HG02870 (cell line): ENCODE measurements at regions not wholly inside any gene's neighbourhood (a gene's known extent, or its start where the extent isn't known, plus 50 kb on each side); places are given as distances from the start of the nearest gene placed in this dataset.
"Not testable (repeated sequence)": the region's sequence is repeated elsewhere in the genome, so short reads cannot be mapped to it uniquely, and the experiment has no call there.

Experiments
- ATAC-seq: cut with Tn5 transposase; IDR thresholded peaks from one replicate; pipeline ENCODE4 v1.9.1; 2021; ENCODE audit warnings: mild to moderate bottlenecking, moderate library complexity; ENCODE audit not compliant: unreplicated experiment

DNA sequence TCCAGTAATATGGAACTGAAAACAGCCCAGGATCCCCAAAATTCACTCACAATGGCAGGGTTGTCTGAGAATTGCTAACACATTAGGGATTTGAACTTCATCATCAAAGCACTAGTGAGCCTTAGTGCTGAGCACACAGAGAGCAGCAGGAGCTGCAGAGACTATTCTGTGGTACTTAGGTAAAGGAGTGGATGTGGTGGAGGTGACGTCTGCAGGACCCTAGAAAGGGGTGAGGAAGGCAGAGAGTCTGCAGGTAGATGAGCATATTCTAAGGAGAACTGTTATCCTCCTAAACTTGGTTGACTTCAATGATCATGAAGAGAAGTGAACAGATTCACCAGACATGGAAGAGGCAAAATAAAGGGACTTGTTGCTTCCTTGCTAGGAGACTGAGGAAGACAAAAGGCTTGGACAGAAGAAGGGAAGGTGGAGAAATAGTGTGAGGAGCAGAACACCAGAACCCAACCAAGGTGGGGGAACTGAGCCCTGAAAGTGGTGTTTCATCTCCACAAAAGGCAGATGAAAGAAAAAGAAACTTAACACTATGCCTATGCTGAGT, 1164.0 kb downstream of the TMEM121 start:
- ATAC-seq: no peak

DNA sequence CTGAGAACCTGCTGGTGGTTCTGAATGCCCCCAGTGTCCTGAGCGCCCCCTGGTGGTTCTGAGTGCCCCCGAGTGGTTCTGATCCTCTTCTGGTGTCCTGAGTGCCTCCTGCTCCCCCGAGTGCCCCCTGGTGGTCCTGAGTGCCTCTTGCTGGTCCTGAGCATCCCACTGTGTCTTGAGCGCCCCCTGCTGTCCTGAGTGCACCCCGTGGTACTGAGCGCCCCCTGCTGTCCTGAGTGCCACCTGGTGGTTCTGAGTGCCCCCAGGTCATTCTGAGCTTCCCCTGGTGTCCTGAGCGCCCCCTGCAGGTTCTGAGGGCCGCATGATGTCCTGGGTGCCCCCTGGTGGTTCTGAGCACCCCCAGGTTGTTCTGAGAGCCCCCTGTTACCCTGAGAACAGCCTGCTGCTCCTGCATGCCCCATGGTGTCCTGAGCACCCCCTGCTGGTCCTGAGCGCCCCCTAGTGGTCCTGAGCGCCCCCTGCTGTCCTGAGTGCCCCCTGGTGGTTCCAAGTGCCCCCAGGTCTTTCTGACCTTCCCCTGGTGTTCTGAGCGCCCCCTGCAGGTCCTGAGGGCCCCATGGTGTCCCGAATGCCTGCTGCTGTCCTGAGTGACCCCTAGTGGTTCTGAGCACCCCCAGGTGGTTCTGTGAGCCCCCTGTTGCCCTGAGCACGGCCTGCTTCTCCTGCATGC, 1165.4 kb downstream of the TMEM121 start:
- ATAC-seq: peak; percentile 63

DNA sequence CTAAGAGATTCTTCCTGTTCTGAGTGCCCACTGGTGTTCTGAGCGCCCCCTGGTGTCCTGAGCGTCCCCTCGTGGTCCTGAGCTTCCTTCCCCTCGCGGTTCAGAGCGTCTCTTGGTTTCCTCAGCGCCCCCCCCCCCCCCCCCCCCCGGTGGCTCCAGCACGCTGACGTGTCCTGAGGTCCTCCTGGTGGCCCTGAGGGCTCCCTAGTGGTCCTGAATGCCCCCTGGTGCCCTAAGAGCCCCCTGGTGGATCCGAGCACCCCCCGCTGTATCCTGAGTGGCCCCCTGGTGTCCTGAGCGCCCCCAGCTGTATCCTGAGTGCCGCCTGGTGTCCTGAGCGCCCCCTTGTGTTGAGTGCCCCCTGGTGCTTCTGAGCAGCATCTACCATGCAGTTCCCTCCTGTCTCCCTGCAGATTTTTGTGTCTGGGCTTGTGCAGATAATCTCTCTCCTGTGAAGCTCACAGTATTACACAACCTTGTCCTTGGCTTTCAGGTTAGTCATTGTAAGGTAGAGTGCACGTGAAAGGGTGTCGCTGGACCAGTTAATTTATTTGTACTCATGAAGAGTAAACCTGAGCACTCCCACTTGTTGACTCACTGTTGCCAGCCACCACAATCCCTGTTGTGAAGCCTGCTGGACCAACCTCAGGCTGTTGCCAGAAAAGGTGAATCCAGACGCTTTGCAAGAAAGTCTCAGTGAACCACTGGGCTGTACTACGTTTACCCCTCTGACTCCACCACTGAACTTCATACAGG, 1168.4 kb downstream of the TMEM121 start:
- ATAC-seq: no peak

DNA sequence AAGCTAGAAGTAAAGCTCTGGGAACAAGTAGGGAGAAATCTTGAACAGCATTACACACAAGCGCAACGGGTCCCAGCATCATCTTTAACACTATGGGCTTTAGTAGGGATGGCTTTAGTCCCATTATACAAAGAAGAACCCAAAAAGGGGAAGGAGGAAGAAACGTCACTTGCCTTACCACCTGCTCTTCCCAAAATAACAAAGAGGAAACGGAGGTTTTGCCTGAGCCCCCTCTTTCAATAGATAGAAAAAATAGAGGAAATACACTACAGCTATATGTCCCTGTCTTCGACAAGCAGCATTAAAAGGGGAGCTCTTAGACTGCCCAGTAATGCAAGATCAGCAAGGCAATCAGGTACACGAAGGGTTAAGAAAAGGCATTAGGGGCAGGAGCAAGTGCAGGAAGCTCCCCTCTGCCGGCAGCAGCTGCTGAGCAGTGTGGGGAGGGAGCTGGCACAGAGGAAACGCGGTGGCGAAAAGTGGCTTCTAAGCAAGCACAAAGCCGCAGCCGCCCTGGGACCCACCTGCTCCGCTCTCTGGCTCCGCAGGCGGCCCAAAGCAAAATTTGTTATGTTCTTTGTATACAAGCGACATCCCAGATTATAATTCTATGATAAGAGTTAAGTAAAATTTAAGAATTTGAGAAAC, 1172.4 kb downstream of the TMEM121 start:
- not testable (repeated sequence) for ATAC-seq

DNA sequence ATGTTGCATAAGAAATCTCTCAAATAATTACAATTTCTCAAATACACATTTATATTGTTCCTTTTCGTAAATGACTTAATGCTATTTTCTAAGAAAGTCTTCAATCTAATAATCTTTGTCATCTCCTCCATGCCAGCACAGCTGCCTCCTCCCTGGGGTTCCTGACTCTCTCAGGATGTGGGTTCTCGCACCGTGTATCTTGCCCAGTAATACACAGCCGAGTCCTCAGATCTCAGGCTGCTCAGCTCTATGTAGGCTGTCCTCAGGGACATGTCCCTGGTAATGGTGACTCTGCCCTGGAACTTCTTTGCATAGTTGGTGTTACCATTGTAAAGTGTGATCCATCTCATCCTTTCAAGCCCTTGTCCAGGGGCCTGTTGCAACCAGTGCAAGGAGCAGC, 1177.3 kb downstream of the TMEM121 start:
- not testable (repeated sequence) for ATAC-seq

DNA sequence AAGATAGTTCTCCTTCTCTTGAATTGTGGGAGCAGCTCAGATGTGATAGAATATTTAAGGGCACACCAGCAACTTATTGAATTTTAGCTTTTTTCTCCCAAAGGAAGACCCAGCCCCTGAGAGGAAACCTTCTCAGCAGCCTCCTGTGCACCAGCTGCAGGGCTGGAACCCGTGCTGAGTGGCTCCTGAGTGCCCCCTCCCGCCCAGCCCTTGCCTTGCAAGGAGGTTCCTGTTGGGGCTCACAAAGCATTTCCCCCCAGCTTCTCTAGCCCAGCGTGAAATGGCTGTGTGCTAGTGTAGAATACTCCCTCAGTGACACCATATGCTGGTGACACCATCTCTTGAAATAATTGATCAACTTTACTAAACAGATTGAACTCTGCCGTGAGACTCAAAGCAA, 1180.1 kb downstream of the TMEM121 start:
- not testable (repeated sequence) for ATAC-seq

DNA sequence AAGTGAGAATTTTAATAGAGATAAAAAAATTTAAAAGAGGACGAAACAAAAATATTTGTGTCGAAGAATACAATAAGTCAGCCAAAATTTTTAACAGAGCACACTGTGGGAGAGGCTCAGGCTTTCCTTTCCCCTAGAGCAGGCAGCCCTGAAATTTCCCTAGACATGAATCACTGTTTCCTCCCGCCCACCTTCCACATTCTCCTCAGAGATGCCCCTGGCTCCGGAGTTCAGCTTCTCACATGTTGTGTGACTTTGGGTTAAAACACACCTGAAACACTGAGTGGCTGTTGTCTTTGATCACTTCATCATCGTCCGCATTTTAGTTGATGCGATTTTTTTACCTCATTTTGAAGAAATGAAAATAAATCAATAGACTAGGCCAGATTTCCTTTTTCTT, 1183.8 kb downstream of the TMEM121 start:
- not testable (repeated sequence) for ATAC-seq

DNA sequence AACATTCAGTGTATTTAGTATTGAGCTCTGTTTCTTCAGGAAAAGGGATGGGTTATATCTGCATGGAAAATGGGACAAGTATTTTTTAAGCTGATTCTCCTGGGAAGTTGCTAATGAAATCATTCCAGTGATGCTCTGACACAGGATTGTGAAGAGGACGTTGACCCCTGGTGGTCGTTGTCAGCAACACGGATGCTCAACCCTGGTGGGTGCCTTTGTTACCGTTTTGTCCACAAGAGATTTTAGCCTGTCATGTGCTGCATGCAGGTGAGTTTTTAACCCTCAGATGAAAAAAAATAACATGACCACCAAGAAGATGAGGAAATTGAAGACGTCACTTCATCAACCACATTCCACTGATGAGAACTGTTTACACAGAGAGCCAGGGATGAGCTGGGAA, 1186.1 kb downstream of the TMEM121 start:
- not testable (repeated sequence) for ATAC-seq

DNA sequence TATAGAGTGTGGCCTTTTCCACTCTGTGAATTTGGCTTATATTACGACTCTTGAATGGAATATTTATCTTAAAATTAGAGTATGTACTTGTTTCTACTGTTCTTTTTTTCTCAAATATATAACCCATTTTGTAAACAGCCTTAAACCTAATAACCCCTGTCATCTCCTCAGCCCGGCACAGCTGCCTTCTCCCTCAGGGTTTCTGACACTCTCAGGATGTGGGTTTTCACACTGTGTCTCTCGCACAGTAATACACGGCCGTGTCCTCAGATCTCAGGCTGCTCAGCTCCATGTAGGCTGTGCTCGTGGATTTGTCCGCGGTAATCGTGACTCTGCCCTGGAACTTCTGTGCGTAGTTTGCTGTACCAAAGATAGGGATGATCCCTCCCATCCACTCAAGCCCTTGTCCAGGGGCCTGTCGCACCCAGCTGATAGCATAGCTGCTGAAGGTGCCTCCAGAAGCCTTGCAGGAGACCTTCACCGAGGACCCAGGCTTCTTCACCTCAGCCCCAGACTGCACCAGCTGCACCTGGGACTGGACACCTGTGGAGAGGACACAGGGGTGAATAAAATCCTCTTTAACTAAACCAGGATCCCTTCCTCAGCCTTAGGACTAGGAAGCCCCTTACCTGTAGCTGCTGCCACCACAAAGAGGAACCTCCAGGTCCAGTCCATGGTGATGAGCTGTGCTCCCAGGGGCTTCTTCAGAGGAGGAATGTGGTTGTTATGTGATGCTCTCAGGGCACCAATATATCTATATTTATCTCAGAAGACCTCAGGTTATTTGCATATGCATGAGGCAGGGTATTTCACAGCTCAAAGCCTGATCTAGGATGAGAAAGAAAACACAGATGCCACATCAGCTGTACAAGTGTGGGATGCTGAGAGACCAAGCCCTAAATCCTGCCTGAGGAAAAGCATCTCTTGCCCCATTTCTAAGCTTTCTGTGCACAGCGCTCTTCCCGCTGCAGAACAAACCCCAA, 1188.4 kb downstream of the TMEM121 start:
- peak; percentile 48 for ATAC-seq

DNA sequence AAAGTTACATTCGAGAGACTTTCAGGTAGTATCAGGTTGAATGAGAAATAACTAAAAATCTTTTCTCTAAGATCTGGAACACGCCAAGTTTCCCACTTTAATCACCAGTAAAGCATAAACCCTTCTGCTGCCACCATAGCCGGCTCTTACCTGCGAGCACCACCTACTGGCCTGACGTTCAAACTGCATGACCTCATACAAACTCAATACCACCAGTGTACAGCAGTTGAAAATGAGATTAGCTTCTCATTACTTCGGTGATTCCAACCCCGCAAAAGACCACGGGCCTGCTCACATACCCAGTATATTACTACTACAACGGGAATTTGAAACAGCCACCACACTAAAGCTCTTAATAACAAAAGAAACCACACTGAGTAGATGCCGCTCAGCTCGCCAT, 1191.2 kb downstream of the TMEM121 start:
- ATAC-seq: not testable (repeated sequence)

DNA sequence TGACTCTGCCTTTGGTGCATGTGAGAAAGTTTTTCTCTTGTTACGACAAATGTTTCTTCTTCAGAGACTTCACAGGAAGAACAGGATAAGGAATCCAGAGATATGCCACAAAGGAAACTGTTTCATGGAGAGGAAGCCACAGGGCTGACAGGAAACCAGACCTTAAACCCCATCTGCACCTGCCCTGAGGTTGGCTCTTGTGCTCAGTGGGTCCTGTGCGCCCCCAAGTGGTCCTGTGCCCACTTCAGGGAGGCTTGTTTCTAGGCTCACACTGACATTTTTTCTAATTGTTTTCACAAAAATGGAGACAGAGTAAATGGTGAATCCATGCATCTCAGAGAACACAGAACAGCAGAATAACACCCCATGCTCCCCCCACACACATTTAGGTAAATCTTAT, 1193.5 kb downstream of the TMEM121 start:
- ATAC-seq: not testable (repeated sequence)

DNA sequence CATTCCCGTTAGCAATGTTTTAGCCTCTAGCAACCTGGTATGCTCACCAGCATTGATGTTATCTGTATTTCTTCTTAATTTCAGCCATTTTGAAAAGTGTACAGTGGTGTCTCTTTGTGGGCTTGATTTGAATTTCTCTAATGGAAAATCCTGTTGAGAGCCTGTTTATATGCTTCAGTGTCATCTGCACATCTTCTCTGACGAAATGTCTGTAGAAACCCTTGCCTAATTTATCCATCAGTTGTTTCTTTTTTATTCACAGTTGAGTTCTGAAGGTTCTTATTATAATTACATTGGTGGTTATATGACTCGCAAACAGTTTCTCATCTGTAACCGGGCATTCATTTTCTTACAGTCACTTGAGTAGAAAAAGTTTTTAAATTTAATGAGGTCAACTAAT, 1195.5 kb downstream of the TMEM121 start:
- ATAC-seq: not testable (repeated sequence)

DNA sequence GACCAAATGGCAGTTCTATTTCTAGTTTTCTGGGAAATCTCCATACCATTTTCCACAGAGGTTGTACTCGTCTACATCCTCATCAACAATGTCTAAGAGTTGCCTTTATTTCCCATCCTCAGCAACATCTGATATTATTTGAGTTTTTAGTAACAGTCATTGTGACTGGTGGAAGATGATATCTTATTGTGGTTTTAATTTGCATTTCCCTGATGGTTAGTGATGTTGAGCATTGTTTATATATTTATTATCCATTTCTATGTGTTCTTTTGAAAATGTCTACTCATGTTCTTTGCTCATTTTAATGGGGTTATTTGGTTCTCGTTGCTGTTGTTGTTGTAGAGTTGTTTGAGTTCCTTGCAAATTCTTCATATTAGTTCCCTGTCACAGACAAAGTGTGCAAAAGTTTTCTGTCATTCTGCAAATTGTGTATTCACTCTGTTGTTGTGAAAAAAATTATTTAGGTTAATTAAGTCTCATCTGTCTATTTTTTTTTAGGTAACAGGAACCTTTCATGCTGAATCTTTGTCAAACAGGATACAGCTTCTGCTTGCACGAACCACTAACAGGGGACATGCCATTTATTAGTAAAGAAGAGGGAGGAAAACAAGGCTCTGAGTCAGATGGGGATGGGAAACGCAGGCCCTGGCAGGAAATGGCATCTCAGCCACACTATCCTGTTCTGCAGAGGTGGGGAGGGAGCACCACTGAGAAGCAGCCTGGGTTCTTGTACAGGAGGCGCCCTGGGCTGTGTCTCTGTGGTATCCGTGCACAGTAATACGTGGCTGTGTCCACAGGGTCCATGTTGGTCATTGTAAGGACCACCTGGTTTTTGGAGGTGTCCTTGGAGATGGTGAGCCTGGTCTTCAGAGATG, 1196.7 kb downstream of the TMEM121 start:
- ATAC-seq: not testable (repeated sequence)

DNA sequence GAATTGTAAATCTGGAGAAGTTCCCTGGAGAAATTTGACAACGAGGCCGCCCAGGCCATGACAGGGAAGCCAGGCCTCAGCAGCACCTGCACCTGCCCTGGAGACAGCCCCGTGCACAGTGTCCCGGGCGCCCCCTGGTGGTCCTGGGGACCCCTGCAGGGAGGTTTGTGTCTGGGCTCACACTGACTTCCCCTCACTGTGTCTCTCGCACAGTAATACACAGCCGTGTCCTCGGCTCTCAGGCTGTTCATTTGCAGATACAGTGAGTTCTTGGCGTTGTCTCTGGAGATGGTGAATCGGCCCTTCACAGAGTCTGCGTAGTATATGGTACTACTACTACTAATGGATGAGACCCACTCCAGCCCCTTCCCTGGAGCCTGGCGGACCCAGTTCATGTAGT, 1201.6 kb downstream of the TMEM121 start:
- ATAC-seq: not testable (repeated sequence)

DNA sequence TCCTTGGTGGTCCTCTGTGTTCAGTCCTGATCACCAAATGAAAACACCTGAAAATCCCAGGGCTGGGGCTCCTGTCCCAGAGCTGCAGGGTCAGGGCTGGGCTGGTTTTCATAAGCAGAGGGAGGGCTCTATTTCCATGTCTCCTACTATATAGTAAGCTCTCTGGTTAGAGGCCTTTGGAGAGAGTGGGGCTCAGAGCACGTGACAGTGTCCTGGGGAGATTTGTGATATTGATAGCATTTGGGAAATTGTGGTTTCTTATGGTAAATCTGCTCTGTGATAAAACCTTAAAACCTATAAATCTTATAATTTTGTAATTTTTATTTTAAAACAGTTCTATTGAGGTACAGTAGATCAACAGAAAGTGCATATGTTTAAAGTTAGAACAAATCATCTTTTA, 1202.2 kb downstream of the TMEM121 start:
- no peak for ATAC-seq

DNA sequence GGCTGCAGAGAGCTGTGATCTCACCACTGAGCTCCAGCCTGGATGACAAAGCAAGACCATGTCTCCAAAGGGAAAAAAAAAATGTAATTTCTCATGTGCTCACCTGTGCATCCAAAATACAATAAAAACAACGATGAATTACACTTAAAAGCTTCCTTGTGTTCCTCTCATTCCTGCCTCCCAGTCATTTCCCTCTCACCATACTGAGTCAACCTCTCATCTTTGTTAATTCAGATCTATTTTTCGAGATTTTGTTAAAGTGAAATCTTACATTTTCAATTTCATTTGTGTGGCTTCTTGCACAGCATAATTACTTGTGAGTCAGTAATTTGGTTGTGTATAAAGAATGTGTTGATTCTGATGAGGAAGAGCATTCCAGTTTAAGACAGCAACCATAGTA, 1203.2 kb downstream of the TMEM121 start:
- ATAC-seq: no peak

DNA sequence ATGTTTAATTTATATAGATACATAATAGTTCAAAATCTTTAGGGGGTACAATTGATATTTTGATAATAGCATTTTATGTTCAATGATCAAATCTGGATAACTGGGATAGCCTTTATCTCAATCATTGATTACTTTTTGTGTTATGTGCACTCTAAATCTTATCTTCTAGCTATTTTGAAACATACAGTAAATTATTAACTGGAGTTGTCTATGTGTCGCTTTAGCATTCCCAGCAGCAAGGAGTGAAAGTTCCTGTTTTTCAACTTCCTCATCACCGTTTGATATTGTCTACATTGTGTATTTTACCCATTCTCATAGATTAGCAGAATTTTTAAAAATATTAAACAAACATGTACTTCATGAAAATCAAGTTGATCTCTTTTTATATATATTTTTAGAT, 1207.4 kb downstream of the TMEM121 start:
- ATAC-seq: no peak

DNA sequence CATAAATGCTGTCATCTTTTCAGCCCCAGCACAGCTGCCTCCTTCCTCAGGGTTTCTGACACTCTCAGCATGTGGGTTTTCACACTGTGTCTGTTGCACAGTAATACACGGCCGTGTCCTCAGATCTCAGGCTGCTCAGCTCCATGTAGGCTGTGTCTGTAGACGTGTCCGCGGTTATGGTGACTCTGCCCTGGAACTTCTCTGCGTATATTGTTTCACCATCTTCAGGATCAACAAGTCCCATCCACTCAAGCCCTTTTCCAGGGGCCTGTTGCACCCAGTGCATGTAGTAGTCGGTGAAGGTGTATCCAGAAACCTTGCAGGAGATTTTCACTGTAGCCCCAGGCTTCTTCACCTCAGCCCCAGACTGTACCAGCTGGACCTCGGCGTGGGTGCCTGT, 1210.6 kb downstream of the TMEM121 start:
- no peak for ATAC-seq

DNA sequence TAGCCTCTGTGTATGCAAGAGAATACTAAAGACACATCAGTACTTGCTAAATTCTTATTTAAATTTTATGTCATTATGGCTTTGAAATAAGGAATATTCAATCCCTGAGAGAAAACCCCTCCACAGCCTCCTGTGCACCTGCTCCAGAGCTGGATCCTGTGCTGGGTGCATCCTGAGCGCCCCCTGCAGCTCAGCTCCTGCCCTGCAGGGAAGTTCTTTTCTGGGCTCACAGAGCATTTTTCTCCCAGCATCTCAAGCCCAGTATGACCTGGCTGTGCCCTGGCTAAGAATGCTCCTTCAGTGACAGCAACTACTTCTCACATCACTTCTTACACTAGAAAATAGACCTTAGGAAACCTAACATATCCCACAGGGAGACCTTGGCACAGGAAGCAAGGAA, 1211.7 kb downstream of the TMEM121 start:
- no peak for ATAC-seq
